ENCODE measurements at regions not wholly inside any gene's neighbourhood (a gene's known extent, or its start where the extent isn't known, plus 50 kb on each side); places are given as distances from the start of the nearest gene placed in this dataset.

- no peak for DNase-seq (ENCODE audit: extremely low read depth, low read depth)
- TF ChIP-seq CTCF (IDR thresholded peaks at IDR 0.05; ENCODE audit: low read depth, low read length, missing control alignments): no peak
- H3K4me3 ChIP-seq (replicated peaks; ENCODE audit: low read depth, low read length): no peak overlapping the region
Measured at GRCh38 chr1:90210633-90211491, 216.0 kb downstream of the ZNF326 start.

GRCh38 chr1:90208949-90209348, 214.0 kb downstream of the ZNF326 start:
- TF ChIP-seq CTCF (IDR thresholded peaks at IDR 0.05; ENCODE audit: low read depth, low read length, missing control alignments): no peak
- H3K4me3 ChIP-seq (replicated peaks; ENCODE audit: low read depth, low read length): no peak overlapping the region
- no peak for DNase-seq (ENCODE audit: extremely low read depth, low read depth)

- TF ChIP-seq CTCF (IDR thresholded peaks at IDR 0.05; ENCODE audit: low read depth, low read length, missing control alignments): no peak
- no peak overlapping the region for H3K4me3 ChIP-seq (replicated peaks; ENCODE audit: low read depth, low read length)
- no peak for DNase-seq (ENCODE audit: extremely low read depth, low read depth)
Measured at GRCh38 chr1:90206260-90206659, 211.3 kb downstream of the ZNF326 start.

- no peak for TF ChIP-seq CTCF (IDR thresholded peaks at IDR 0.05; ENCODE audit: low read depth, low read length, missing control alignments)
- DNase-seq (ENCODE audit: extremely low read depth, low read depth): no peak
- H3K4me3 ChIP-seq (replicated peaks; ENCODE audit: low read depth, low read length): no peak overlapping the region
Measured at GRCh38 chr1:90204780-90205179, 209.9 kb downstream of the ZNF326 start.

GRCh38 chr1:90204023-90204590, 209.2 kb downstream of the ZNF326 start:
- TF ChIP-seq CTCF (IDR thresholded peaks at IDR 0.05; ENCODE audit: low read depth, low read length, missing control alignments): no peak
- no peak for DNase-seq (ENCODE audit: extremely low read depth, low read depth)
- H3K4me3 ChIP-seq (replicated peaks; ENCODE audit: low read depth, low read length): no peak overlapping the region

GRCh38 chr1:90201467-90202358, 206.8 kb downstream of the ZNF326 start:
- no peak overlapping the region for H3K4me3 ChIP-seq (replicated peaks; ENCODE audit: low read depth, low read length)
- no peak for TF ChIP-seq CTCF (IDR thresholded peaks at IDR 0.05; ENCODE audit: low read depth, low read length, missing control alignments)
- DNase-seq (ENCODE audit: extremely low read depth, low read depth): no peak

Measured in HFF-Myc (cell line).